ENCODE measurements at regions not wholly inside any gene's neighbourhood (a gene's known extent, or its start where the extent isn't known, plus 50 kb on each side); places are given as distances from the start of the nearest gene placed in this dataset.

DNA sequence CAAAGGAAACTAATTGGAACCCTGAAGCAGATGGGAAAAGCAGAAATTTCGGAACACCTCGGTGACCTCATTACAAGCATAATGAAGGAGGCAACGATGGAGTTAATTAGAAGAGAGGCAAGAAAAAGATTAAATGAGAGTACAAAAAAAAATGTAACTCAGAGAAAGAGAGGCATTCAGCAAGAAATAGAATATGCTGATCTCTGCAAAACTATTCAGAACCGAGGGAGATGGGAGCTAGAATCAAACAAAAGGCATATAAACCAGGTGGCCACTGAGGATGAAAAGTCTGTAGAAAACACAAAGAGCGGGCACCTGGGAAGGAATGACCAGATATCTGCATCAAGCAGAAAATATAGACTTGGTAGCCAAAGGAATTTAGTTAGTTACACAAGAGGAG, 118.9 kb downstream of the CETN3 start:
- TF ChIP-seq, protein P1, sequence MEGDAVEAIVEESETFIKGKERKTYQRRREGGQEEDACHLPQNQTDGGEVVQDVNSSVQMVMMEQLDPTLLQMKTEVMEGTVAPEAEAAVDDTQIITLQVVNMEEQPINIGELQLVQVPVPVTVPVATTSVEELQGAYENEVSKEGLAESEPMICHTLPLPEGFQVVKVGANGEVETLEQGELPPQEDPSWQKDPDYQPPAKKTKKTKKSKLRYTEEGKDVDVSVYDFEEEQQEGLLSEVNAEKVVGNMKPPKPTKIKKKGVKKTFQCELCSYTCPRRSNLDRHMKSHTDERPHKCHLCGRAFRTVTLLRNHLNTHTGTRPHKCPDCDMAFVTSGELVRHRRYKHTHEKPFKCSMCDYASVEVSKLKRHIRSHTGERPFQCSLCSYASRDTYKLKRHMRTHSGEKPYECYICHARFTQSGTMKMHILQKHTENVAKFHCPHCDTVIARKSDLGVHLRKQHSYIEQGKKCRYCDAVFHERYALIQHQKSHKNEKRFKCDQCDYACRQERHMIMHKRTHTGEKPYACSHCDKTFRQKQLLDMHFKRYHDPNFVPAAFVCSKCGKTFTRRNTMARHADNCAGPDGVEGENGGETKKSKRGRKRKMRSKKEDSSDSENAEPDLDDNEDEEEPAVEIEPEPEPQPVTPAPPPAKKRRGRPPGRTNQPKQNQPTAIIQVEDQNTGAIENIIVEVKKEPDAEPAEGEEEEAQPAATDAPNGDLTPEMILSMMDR (IDR thresholded peaks at IDR 0.05; ENCODE audit: low read depth, low read length) = no peak
- in situ Hi-C loops (cut with HindIII; ENCODE audit: low sequenced_read_pairs) = no loop called here
- no peak for DNase-seq (ENCODE audit: low read depth, low spot score)
- H3K4me3 ChIP-seq (ENCODE audit: low read depth, low read length) = no peak overlapping the region

DNA sequence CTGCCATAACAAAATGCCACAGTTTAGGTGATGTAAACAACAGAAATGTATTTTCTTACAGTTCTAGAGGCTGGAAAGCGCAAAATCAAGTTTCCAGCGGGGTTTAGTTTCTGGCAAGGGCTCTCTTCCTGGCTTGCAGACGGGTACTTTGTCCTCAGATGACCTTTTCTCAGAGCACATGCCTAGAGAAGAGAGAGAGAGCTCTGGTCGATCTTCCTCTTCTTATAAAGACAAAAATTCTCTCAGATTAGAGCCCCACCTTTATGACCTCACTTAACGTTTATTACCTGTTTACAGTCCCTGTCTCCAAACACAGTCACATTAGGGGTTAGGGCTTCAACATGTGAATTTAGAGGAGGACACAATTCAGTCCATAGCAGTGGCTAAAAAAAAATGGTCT, 119.7 kb downstream of the CETN3 start:
- no peak for DNase-seq (ENCODE audit: low read depth, low spot score)

GRCh38 chr5:90287036-90287435, 122.5 kb downstream of the CETN3 start:
- TF ChIP-seq, protein P1 (IDR thresholded peaks at IDR 0.05; ENCODE audit: low read depth, low read length) = no peak
- no peak for DNase-seq (ENCODE audit: low read depth, low spot score)
- in situ Hi-C loops (cut with HindIII; ENCODE audit: low sequenced_read_pairs) = no loop called here
- H3K4me3 ChIP-seq (ENCODE audit: low read depth, low read length) = no peak overlapping the region

More for the DNA sequence above, 119.7 kb downstream of the CETN3 start:
- no peak overlapping the region for H3K4me3 ChIP-seq (ENCODE audit: low read depth, low read length)
- TF ChIP-seq, protein P1 (IDR thresholded peaks at IDR 0.05; ENCODE audit: low read depth, low read length) = no peak
- in situ Hi-C loops (cut with HindIII; ENCODE audit: low sequenced_read_pairs) = no loop called here

GRCh38 chr5:90285581-90285980, 124.0 kb downstream of the CETN3 start:
- H3K4me3 ChIP-seq (ENCODE audit: low read depth, low read length) = no peak overlapping the region
- TF ChIP-seq, protein P1 (IDR thresholded peaks at IDR 0.05; ENCODE audit: low read depth, low read length) = no peak
- in situ Hi-C loops (cut with HindIII; ENCODE audit: low sequenced_read_pairs) = no loop called here
- DNase-seq (ENCODE audit: low read depth, low spot score) = no peak

GRCh38 chr5:90284375-90284774, 125.2 kb downstream of the CETN3 start:
- no peak for DNase-seq (ENCODE audit: low read depth, low spot score)
- in situ Hi-C loops (cut with HindIII; ENCODE audit: low sequenced_read_pairs) = no loop called here
- H3K4me3 ChIP-seq (ENCODE audit: low read depth, low read length) = no peak overlapping the region
- TF ChIP-seq, protein P1 (IDR thresholded peaks at IDR 0.05; ENCODE audit: low read depth, low read length) = no peak

DNA sequence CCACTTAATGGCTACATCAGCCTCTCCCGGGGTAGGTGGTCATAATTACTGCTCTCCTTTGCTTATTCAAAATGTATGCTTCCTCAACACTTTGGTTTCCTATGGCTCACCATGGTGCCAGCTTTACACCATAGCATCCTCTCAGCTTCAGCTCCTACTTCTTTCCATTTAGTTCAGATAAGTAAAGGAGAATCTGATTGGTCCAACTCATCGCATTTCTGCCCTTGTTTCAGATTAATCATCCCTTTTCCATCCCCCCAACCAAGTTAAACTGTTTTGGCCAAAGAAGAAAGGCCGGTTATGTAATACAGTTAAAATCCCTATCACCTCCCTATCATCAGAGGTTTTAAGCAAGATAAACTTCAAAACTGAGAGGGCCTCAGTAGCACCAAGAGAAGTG, 130.5 kb downstream of the CETN3 start:
- in situ Hi-C loops (cut with HindIII; ENCODE audit: low sequenced_read_pairs) = no loop called here
- no peak overlapping the region for H3K4me3 ChIP-seq (ENCODE audit: low read depth, low read length)
- TF ChIP-seq, protein P1 (IDR thresholded peaks at IDR 0.05; ENCODE audit: low read depth, low read length) = no peak
- no peak for DNase-seq (ENCODE audit: low read depth, low spot score)

DNA sequence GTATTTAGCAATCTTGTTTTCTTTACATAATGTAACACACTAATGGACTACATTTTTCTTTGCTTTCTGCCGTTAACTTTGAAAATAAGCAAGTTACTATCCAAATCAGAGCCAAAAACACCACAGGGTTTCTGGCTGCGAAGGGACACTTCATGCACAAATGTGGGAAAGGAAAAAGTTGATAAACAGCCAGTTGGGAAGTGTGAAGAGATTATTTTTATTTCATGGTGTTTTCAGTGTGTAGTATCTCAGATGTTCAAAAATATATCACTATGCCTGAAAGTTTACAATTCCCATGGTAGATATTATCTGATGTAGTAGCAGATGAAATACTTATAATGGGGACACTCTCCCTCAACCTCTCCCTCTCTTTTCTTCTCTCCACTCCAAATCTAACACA, 135.3 kb downstream of the CETN3 start:
- TF ChIP-seq, protein P1 (IDR thresholded peaks at IDR 0.05; ENCODE audit: low read depth, low read length) = no peak

More for the DNA sequence above, 135.3 kb downstream of the CETN3 start:
- H3K4me3 ChIP-seq (ENCODE audit: low read depth, low read length) = no peak overlapping the region
- no peak for DNase-seq (ENCODE audit: low read depth, low spot score)
- in situ Hi-C loops (cut with HindIII; ENCODE audit: low sequenced_read_pairs) = no loop called here
